H9 (cell line): ENCODE measurements at regions not wholly inside any gene's neighbourhood (a gene's known extent, or its start where the extent isn't known, plus 50 kb on each side); places are given as distances from the start of the nearest gene placed in this dataset.

Experiments
- DNase-seq: peaks from one replicate; pipeline ENCODE4 v3.0.0-alpha.2; 2017
- H2AFZ ChIP-seq: one replicate; pipeline ENCODE4 v1.6.1; 2013; ENCODE audit warnings: mild to moderate bottlenecking, low read length, control low read depth, moderate library complexity
- H2AK5ac ChIP-seq: 2 replicates; pipeline ENCODE4 v1.6.1; 2013; ENCODE audit warnings: low read length, control low read depth, mixed read lengths; ENCODE audit not compliant: insufficient read length
- H2BK120ac ChIP-seq: one replicate; pipeline ENCODE4 v1.6.1; 2013; ENCODE audit warnings: low read depth, mild to moderate bottlenecking, low read length, control low read depth, inconsistent platforms; ENCODE audit not compliant: poor library complexity, severe bottlenecking
- H2BK12ac ChIP-seq: 2 replicates; pipeline ENCODE4 v1.6.1; 2013; ENCODE audit warnings: low read length, control low read depth, mixed read lengths, low read depth; ENCODE audit not compliant: insufficient read length
- H2BK15ac ChIP-seq: 2 replicates; pipeline ENCODE4 v1.6.1; 2013; ENCODE audit warnings: low read depth, low read length, control low read depth
- H2BK20ac ChIP-seq: one replicate; pipeline ENCODE4 v1.6.1; 2013; ENCODE audit warnings: low read depth, mild to moderate bottlenecking, low read length, control low read depth, inconsistent platforms; ENCODE audit not compliant: poor library complexity, severe bottlenecking
- H2BK5ac ChIP-seq: 2 replicates; pipeline ENCODE4 v1.6.1; 2013; ENCODE audit warnings: low read length, control low read depth, mixed read lengths; ENCODE audit not compliant: insufficient read length
- H3K14ac ChIP-seq: 2 replicates; pipeline ENCODE4 v1.6.1; 2013; ENCODE audit warnings: low read length, control low read depth; ENCODE audit not compliant: insufficient read depth
- H3K18ac ChIP-seq: 2 replicates; pipeline ENCODE4 v1.6.1; 2013; ENCODE audit warnings: low read depth, mild to moderate bottlenecking, mixed read lengths, low read length, control low read depth; ENCODE audit not compliant: insufficient read length
- H3K23ac ChIP-seq: 2 replicates; pipeline ENCODE4 v1.6.1; 2013; ENCODE audit warnings: low read length, control low read depth, mixed read lengths, low read depth; ENCODE audit not compliant: insufficient read length
- H3K23me2 ChIP-seq: 2 replicates; pipeline ENCODE4 v1.6.1; 2013; ENCODE audit warnings: low read depth, mild to moderate bottlenecking, mixed read lengths, low read length, control low read depth; ENCODE audit not compliant: insufficient read length, poor library complexity, severe bottlenecking
- H3K27ac ChIP-seq: 2 replicates; pipeline ENCODE4 v1.5.1; 2013; ENCODE audit warnings: low read length, control low read depth, mixed read lengths, low read depth; ENCODE audit not compliant: insufficient read length
- H3K27me3 ChIP-seq: 2 replicates; pipeline ENCODE4 v1.6.1; 2013; ENCODE audit warnings: low read length, control low read depth, inconsistent platforms; ENCODE audit not compliant: insufficient read depth
- H3K4ac ChIP-seq: 2 replicates; pipeline ENCODE4 v1.6.1; 2013; ENCODE audit warnings: low read depth, mild to moderate bottlenecking, control low read depth, inconsistent platforms, low read length, moderate library complexity
- H3K4me1 ChIP-seq: 2 replicates; pipeline ENCODE4 v1.6.1; 2013; ENCODE audit warnings: low read length, control low read depth, inconsistent platforms; ENCODE audit not compliant: insufficient read depth
- H3K4me2 ChIP-seq: 2 replicates; pipeline ENCODE4 v1.6.1; 2013; ENCODE audit warnings: low read length, control low read depth, mixed read lengths; ENCODE audit not compliant: insufficient read length, insufficient read depth
- H3K56ac ChIP-seq: 2 replicates; pipeline ENCODE4 v1.6.1; 2013; ENCODE audit warnings: low read depth, mild to moderate bottlenecking, mixed read lengths, low read length, control low read depth; ENCODE audit not compliant: insufficient read length
- H3K79me1 ChIP-seq: 2 replicates; pipeline ENCODE4 v1.6.1; 2013; ENCODE audit warnings: low read depth, mild to moderate bottlenecking, moderate library complexity, low read length, control low read depth, inconsistent platforms; ENCODE audit not compliant: insufficient read depth, poor library complexity, severe bottlenecking
- H3K79me2 ChIP-seq: 2 replicates; pipeline ENCODE4 v1.6.1; 2013; ENCODE audit warnings: low read length, control low read depth, inconsistent platforms; ENCODE audit not compliant: insufficient read depth
- H3K9ac ChIP-seq: 2 replicates; pipeline ENCODE4 v1.6.1; 2013; ENCODE audit warnings: low read length, control low read depth, mixed read lengths; ENCODE audit not compliant: insufficient read length; ENCODE audit errors: extremely low read depth
- H3K9me3 ChIP-seq: one replicate; pipeline ENCODE4 v1.6.1; 2013; ENCODE audit warnings: low read depth, low read length, inconsistent platforms; ENCODE audit not compliant: control insufficient read depth
- H3T11ph ChIP-seq: one replicate; pipeline ENCODE4 v1.6.1; 2013; ENCODE audit warnings: mild to moderate bottlenecking, low read length, control low read depth, inconsistent platforms
- H4K20me1 ChIP-seq: one replicate; pipeline ENCODE4 v1.6.1; 2013; ENCODE audit not compliant: control insufficient read depth, insufficient read length, insufficient read depth
- H4K5ac ChIP-seq: 2 replicates; pipeline ENCODE4 v1.6.1; 2013; ENCODE audit warnings: low read depth, mild to moderate bottlenecking, mixed read lengths, low read length, control low read depth; ENCODE audit not compliant: insufficient read length
- H4K8ac ChIP-seq: replicated peaks from 2 replicates; pipeline ENCODE4 v1.6.1; 2013; ENCODE audit warnings: low read length, control low read depth, mixed read lengths, low read depth; ENCODE audit not compliant: insufficient read length
- H4K91ac ChIP-seq: 2 replicates; pipeline ENCODE4 v1.6.1; 2013; ENCODE audit warnings: low read depth, mild to moderate bottlenecking, moderate library complexity, mixed read lengths, low read length, control low read depth; ENCODE audit not compliant: insufficient read length
- H3K27ac Mint-ChIP-seq, 3 experiments: 2 replicates in 2 of 3; 3 replicates in 1 of 3; pipeline ENCODE4 v1.8.0; 2020 to 2021; ENCODE audit warnings: mixed read lengths in 3 of 3, mild to moderate bottlenecking in 1 of 3, moderate library complexity in 1 of 3
- H3K27me3 Mint-ChIP-seq: 2 replicates; pipeline ENCODE4 v1.8.0; 2021; ENCODE audit warnings: low read depth, mild to moderate bottlenecking, moderate library complexity, mixed read lengths
- H3K36me3 Mint-ChIP-seq, 3 experiments: 2 replicates in 2 of 3; 3 replicates in 1 of 3; pipeline ENCODE4 v1.8.0; 2020 to 2021; ENCODE audit warnings: low read depth in 3 of 3, mixed read lengths in 3 of 3; ENCODE audit not compliant: insufficient read depth in 1 of 3
- H3K4me1 Mint-ChIP-seq, 2 experiments: 2 replicates each; pipeline ENCODE4 v1.8.0; 2020; ENCODE audit warnings: mixed read lengths in 2 of 2
- H3K4me3 Mint-ChIP-seq, 2 experiments: 2 replicates in 1 of 2; 3 replicates in 1 of 2; pipeline ENCODE4 v1.8.0; 2020 to 2021; ENCODE audit warnings: mild to moderate bottlenecking in 2 of 2, mixed read lengths in 2 of 2, moderate library complexity in 1 of 2
- H3K9me3 Mint-ChIP-seq, 2 experiments: 2 replicates in 1 of 2; 3 replicates in 1 of 2; pipeline ENCODE4 v1.8.0; 2020; ENCODE audit warnings: mild to moderate bottlenecking in 2 of 2, mixed read lengths in 2 of 2, moderate library complexity in 1 of 2
- CTCF ChIP-seq: fragments of 200-600 bp; sonication (generic); conservative IDR thresholded peaks from 3 replicates; pipeline ENCODE4 v1.8.0; 2021; ENCODE audit warnings: antibody characterized with exemption, mild to moderate bottlenecking

DNA sequence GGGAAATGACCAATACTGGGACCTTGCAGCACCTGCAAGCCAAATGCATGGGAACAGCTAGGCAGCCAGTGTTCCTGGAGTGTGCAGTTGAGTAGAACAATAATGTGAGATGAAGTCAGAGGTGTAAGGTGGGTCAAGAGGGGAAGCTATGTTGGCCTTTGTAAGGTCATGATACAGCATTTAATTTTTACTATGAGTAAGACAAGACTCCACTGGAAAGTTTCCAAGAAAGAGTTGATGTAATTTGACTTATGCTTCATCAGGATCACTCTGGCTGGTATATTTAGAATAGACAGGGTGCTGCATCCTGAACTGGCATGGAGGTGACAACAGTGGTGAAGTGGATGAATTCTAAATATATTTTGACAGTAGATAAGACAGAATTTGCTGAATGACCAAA lies 744.8 kb downstream of the KCTD16 start:
- Histone ChIP-seq H3K27me3 (no peaks in the 10 kb centered on the region), H4K20me1 (no peaks in the 10 kb centered on the region), H3K14ac (no peak overlapping the region), H2BK5ac (no peak overlapping the region), H2BK12ac (no peak overlapping the region), H3K4me2 (no peak overlapping the region), H3K4me1 (no peaks in the 10 kb centered on the region), H3K9ac (no peak overlapping the region), H4K5ac (no peak overlapping the region), H2AFZ (no peak overlapping the region), H2BK120ac (no peak overlapping the region), H3K4ac (no peak overlapping the region), H3T11ph (no peak overlapping the region), H3K23me2 (no peaks in the 10 kb centered on the region), H3K79me1 (no peaks in the 10 kb centered on the region), H3K9me3 (no peaks in the 10 kb centered on the region), H3K27ac (no peak overlapping the region), H2AK5ac (no peak overlapping the region), H4K91ac (no peak overlapping the region), H3K18ac (no peak overlapping the region), H3K23ac (no peak overlapping the region), H2BK15ac (no peak overlapping the region), H3K56ac (no peak overlapping the region), H2BK20ac (no peak overlapping the region), H4K8ac (no peak overlapping the region), H3K79me2 (no peaks in the 10 kb centered on the region)
- Mint-ChIP-seq H3K27ac (no peak overlapping the region), H3K9me3 (no peaks in the 10 kb centered on the region; a peak in 2 of 5 replicates), H3K4me3 (no peak overlapping the region), H3K4me1 (no peaks in the 10 kb centered on the region), H3K36me3 (no peaks in the 10 kb centered on the region), H3K27me3 (no peaks in the 10 kb centered on the region; the same call in 1 of the 2 replicates)
- no peak for TF ChIP-seq CTCF
- DNase-seq: no peak
